CMK (cell line): ENCODE measurements at regions not wholly inside any gene's neighbourhood (a gene's known extent, or its start where the extent isn't known, plus 50 kb on each side); places are given as distances from the start of the nearest gene placed in this dataset.
"Not testable (repeated sequence)": the region's sequence is repeated elsewhere in the genome, so short reads cannot be mapped to it uniquely, and the experiment has no call there.

Source experiments
- DNase-seq: peaks from one replicate; pipeline ENCODE4 v3.0.0-alpha.2; 2010; ENCODE audit warnings: low read depth

- DNase-seq = not testable (repeated sequence)
Observed at GRCh38 chr5:96319981-96320739, 112.9 kb downstream of the PCSK1 start.

- DNase-seq = no peak
Observed at GRCh38 chr5:96318569-96319110, 114.4 kb downstream of the PCSK1 start.

GRCh38 chr5:96317945-96318344 is 115.1 kb downstream of the PCSK1 start:
- no peak for DNase-seq

- no peak for DNase-seq
Observed at GRCh38 chr5:96316487-96316886, 116.6 kb downstream of the PCSK1 start.

- DNase-seq = no peak
Observed at GRCh38 chr5:96316017-96316416, 117.0 kb downstream of the PCSK1 start.

GRCh38 chr5:96315431-96315830 is 117.6 kb downstream of the PCSK1 start:
- DNase-seq = no peak

GRCh38 chr5:96312383-96312782 is 120.7 kb downstream of the PCSK1 start:
- DNase-seq = no peak

GRCh38 chr5:96307047-96307446 is 126.0 kb downstream of the PCSK1 start:
- DNase-seq = not testable (repeated sequence)

GRCh38 chr5:96302174-96302738 is 130.8 kb downstream of the PCSK1 start:
- no peak for DNase-seq

GRCh38 chr5:96300976-96301375 is 132.1 kb downstream of the PCSK1 start:
- DNase-seq = no peak

GRCh38 chr5:96297867-96298266 is 135.2 kb downstream of the PCSK1 start:
- DNase-seq = no peak

GRCh38 chr5:96297290-96297689 is 135.8 kb downstream of the PCSK1 start:
- DNase-seq = no peak

- DNase-seq = no peak
Observed at GRCh38 chr5:96294884-96295202, 138.2 kb downstream of the PCSK1 start.

- DNase-seq = no peak
Observed at GRCh38 chr5:96293966-96294883, 138.8 kb downstream of the PCSK1 start.

GRCh38 chr5:96292582-96293247 is 140.3 kb downstream of the PCSK1 start:
- no peak for DNase-seq

GRCh38 chr5:96289287-96289686 is 143.8 kb downstream of the PCSK1 start:
- DNase-seq = not testable (repeated sequence)

GRCh38 chr5:96288845-96289185 is 144.2 kb downstream of the PCSK1 start:
- no peak for DNase-seq

- no peak for DNase-seq
Observed at GRCh38 chr5:96288166-96288844, 144.7 kb downstream of the PCSK1 start.

GRCh38 chr5:96287136-96287535 is 145.9 kb downstream of the PCSK1 start:
- DNase-seq = no peak

- DNase-seq = no peak
Observed at GRCh38 chr5:96285823-96286222, 147.2 kb downstream of the PCSK1 start.

- DNase-seq = no peak
Observed at GRCh38 chr5:96284727-96285389, 148.2 kb downstream of the PCSK1 start.
